ENCODE measurements at regions not wholly inside any gene's neighbourhood (a gene's known extent, or its start where the extent isn't known, plus 50 kb on each side); places are given as distances from the start of the nearest gene placed in this dataset.

DNA sequence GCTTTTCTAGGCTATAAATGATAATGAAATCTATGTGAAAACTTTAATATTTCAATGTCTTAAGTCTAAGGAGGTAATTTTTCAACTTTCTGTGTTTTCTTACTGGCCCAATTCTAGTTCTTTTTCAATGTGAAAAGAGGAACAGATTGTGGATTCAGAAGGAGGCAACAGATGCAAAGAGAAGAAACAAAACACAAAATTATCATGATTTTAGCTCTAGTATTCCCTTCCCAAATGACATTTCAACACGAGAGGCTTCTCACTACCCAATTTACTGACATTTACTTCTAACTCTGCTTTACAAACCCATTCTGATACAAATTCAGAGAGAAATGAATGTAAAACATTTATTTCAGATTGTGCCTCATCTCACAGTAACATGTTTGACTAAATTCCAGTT lies 169.4 kb downstream of the WT1 start:
- Histone ChIP-seq H3K9me3 (ENCODE audit: control insufficient read depth in 2 of 2, low read length in 2 of 2) (no peaks in the 10 kb centered on the region), H3K9ac (ENCODE audit: low read length in 2 of 2) (no peak overlapping the region), H3K27me3 (ENCODE audit: control insufficient read depth in 1 of 2, insufficient read depth in 2 of 2, low read length in 2 of 2) (no peaks in the 10 kb centered on the region), H3K27ac (ENCODE audit: low read length) (no peak overlapping the region), H3K4me3 (ENCODE audit: low read length in 2 of 2) (no peak overlapping the region), H3K36me3 (ENCODE audit: control insufficient read depth in 2 of 2, insufficient read depth in 2 of 2, low read length in 2 of 2) (no peaks in the 10 kb centered on the region), H3K4me1 (ENCODE audit: control insufficient read depth, insufficient read depth, low read length) (no peaks in the 10 kb centered on the region)

DNA sequence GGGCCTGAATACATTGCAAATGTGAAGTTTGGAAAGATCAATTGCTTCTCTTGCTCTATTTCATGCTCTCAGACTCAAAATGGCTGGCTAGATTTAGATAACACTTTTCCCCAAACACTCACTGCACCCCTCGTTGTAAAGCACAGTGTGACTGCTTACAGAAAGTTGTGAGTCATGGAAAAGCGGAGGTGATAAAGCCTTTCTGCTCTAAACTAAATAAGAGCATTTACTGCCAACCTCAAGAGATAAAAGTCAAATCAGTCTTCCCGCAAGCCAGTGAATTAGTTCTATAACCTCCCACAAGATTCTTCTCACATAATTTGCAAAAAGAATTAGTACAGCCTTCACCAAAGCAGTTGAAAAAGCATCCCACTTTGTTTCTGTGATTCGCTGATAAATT lies 168.7 kb downstream of the WT1 start:
- Histone ChIP-seq H3K4me3 (ENCODE audit: low read length in 2 of 2) (no peak overlapping the region), H3K4me1 (ENCODE audit: control insufficient read depth, insufficient read depth, low read length) (no peaks in the 10 kb centered on the region), H3K27me3 (ENCODE audit: control insufficient read depth in 1 of 2, insufficient read depth in 2 of 2, low read length in 2 of 2) (no peaks in the 10 kb centered on the region), H3K36me3 (ENCODE audit: control insufficient read depth in 2 of 2, insufficient read depth in 2 of 2, low read length in 2 of 2) (no peaks in the 10 kb centered on the region), H3K9ac (ENCODE audit: low read length in 2 of 2) (no peak overlapping the region), H3K27ac (ENCODE audit: low read length) (no peak overlapping the region), H3K9me3 (ENCODE audit: control insufficient read depth in 2 of 2, low read length in 2 of 2) (no peaks in the 10 kb centered on the region)

DNA sequence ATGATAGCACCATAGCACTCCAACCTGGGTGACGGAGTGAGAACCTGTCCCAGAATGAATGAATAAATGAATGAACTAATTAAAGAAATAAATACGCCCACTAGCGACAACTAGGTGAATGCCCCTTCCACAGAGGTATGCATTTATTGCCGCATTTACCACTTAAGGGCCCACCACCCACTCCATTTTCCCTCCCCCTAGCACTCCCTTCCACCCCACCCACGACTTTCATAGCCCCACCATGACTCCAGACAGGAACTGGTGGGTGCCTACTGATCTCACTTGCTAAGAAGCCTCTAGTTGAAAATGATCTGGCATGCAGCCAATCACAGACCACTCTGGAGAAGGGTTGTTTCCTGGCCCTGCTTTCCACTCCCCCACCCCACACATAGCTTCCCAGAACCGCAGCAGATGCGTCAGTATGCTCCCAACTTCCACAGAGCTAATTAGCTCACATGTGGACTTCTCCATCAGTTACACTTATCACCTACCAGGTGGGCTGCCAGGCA lies 167.6 kb downstream of the WT1 start:
- H3K4me3 ChIP-seq (ENCODE audit: low read length in 2 of 2) = no peak overlapping the region
- no peak overlapping the region for H3K27ac ChIP-seq (ENCODE audit: low read length)
- H3K36me3 ChIP-seq (ENCODE audit: control insufficient read depth in 2 of 2, insufficient read depth in 2 of 2, low read length in 2 of 2) = no peaks in the 10 kb centered on the region
- no peaks in the 10 kb centered on the region for H3K4me1 ChIP-seq (ENCODE audit: control insufficient read depth, insufficient read depth, low read length)
- no peaks in the 10 kb centered on the region for H3K27me3 ChIP-seq (ENCODE audit: control insufficient read depth in 1 of 2, insufficient read depth in 2 of 2, low read length in 2 of 2)
- no peak overlapping the region for H3K9ac ChIP-seq (ENCODE audit: low read length in 2 of 2)
- no peaks in the 10 kb centered on the region for H3K9me3 ChIP-seq (ENCODE audit: control insufficient read depth in 2 of 2, low read length in 2 of 2)

DNA sequence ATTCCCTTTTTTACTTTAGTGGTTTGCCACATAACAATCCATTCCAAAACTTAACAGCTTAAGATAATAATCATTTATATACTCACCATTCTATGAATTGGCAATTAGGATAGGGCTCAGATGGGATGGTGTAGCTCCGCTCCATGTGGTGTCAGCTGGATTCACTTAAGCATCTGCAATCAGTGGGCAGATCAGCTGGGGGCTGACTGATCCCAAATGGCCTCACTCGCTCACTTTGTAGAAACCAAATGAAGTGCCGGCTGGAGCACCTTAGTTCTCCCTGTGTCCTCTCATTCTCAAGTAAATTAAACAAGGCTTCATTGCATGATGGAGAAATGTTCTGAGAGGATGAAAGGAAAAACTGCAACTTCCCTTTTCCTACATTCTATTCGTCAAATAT lies 161.4 kb downstream of the WT1 start:
- no peak overlapping the region for H3K27ac ChIP-seq (ENCODE audit: low read length)
- H3K36me3 ChIP-seq (ENCODE audit: control insufficient read depth in 2 of 2, insufficient read depth in 2 of 2, low read length in 2 of 2) = no peaks in the 10 kb centered on the region
- H3K9me3 ChIP-seq (ENCODE audit: control insufficient read depth in 2 of 2, low read length in 2 of 2) = no peaks in the 10 kb centered on the region
- no peaks in the 10 kb centered on the region for H3K27me3 ChIP-seq (ENCODE audit: control insufficient read depth in 1 of 2, insufficient read depth in 2 of 2, low read length in 2 of 2)
- no peaks in the 10 kb centered on the region for H3K4me1 ChIP-seq (ENCODE audit: control insufficient read depth, insufficient read depth, low read length)
- no peak overlapping the region for H3K9ac ChIP-seq (ENCODE audit: low read length in 2 of 2)
- H3K4me3 ChIP-seq (ENCODE audit: low read length in 2 of 2) = no peak overlapping the region

DNA sequence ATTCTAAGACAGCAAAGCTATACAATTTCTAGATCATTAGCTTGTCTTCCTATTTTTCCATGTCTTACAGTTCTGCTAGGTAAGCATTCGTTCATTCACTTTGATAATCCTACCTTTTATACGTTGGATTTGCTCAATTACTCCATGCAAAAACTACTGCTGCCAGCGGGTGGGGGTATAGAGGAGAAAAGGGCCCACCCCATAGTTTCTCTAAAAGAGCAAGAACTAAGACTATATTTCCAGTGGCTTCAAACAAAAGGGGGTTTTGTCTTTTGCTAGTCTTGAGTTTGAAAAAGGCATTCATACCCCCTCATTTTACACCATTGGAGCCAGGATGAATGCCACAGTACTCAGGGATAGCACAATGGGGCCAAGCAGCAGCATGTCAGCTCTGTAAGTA lies 155.7 kb downstream of the WT1 start:
- H3K9ac ChIP-seq (ENCODE audit: low read length in 2 of 2) = no peak overlapping the region
- H3K9me3 ChIP-seq (ENCODE audit: control insufficient read depth in 2 of 2, low read length in 2 of 2) = no peaks in the 10 kb centered on the region
- H3K4me3 ChIP-seq (ENCODE audit: low read length in 2 of 2) = no peak overlapping the region
- H3K27ac ChIP-seq (ENCODE audit: low read length) = no peak overlapping the region
- H3K36me3 ChIP-seq (ENCODE audit: control insufficient read depth in 2 of 2, insufficient read depth in 2 of 2, low read length in 2 of 2) = no peaks in the 10 kb centered on the region
- H3K27me3 ChIP-seq (ENCODE audit: control insufficient read depth in 1 of 2, insufficient read depth in 2 of 2, low read length in 2 of 2) = no peaks in the 10 kb centered on the region
- H3K4me1 ChIP-seq (ENCODE audit: control insufficient read depth, insufficient read depth, low read length) = no peaks in the 10 kb centered on the region

DNA sequence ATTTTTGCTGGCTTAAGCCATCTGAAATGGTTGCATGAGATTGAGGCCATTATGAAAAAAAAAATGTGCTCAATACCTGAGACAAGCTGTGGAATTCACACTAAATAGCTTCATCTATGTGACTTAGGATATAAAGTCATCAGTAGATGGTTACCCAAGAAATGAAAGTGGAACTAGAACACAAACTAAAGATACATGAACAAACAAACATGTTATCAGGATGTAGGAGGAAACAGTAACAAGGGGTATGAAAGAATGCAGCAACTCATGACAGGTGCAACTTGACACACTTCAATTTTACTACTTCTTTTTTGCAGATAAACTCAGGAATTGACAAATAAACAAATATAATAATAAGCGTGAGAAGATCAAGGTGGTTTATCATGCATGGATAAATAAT lies 155.0 kb downstream of the WT1 start:
- H3K4me1 ChIP-seq (ENCODE audit: control insufficient read depth, insufficient read depth, low read length) = no peaks in the 10 kb centered on the region
- no peaks in the 10 kb centered on the region for H3K9me3 ChIP-seq (ENCODE audit: control insufficient read depth in 2 of 2, low read length in 2 of 2)
- no peaks in the 10 kb centered on the region for H3K27me3 ChIP-seq (ENCODE audit: control insufficient read depth in 1 of 2, insufficient read depth in 2 of 2, low read length in 2 of 2)
- H3K36me3 ChIP-seq (ENCODE audit: control insufficient read depth in 2 of 2, insufficient read depth in 2 of 2, low read length in 2 of 2) = no peaks in the 10 kb centered on the region
- no peak overlapping the region for H3K4me3 ChIP-seq (ENCODE audit: low read length in 2 of 2)
- no peak overlapping the region for H3K9ac ChIP-seq (ENCODE audit: low read length in 2 of 2)
- no peak overlapping the region for H3K27ac ChIP-seq (ENCODE audit: low read length)

DNA sequence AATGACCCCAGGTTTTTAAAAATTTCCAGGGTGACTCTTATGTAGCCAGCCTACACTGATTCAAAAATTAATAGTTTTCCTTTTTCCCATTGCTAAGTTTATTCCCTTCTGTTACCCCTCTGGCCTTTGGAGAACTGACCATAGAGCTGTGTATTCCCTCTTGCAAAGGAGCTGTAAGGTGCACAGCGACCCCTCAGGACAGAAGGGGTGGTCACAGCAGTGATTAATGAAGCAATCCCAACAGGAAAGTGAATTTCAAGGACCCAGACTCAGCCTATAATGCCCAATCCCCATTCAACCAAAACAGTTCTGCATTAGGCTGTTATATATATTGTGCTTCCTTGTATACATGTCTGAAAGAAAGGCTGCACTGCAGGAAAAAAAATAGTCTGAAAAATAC lies 147.1 kb downstream of the WT1 start:
- H3K9me3 ChIP-seq (ENCODE audit: control insufficient read depth in 2 of 2, low read length in 2 of 2) = no peaks in the 10 kb centered on the region
- H3K27ac ChIP-seq (ENCODE audit: low read length) = no peak overlapping the region
- H3K4me3 ChIP-seq (ENCODE audit: low read length in 2 of 2) = no peak overlapping the region
- no peaks in the 10 kb centered on the region for H3K36me3 ChIP-seq (ENCODE audit: control insufficient read depth in 2 of 2, insufficient read depth in 2 of 2, low read length in 2 of 2)
- no peak overlapping the region for H3K9ac ChIP-seq (ENCODE audit: low read length in 2 of 2)
- no peaks in the 10 kb centered on the region for H3K27me3 ChIP-seq (ENCODE audit: control insufficient read depth in 1 of 2, insufficient read depth in 2 of 2, low read length in 2 of 2)
- H3K4me1 ChIP-seq (ENCODE audit: control insufficient read depth, insufficient read depth, low read length) = no peaks in the 10 kb centered on the region

DNA sequence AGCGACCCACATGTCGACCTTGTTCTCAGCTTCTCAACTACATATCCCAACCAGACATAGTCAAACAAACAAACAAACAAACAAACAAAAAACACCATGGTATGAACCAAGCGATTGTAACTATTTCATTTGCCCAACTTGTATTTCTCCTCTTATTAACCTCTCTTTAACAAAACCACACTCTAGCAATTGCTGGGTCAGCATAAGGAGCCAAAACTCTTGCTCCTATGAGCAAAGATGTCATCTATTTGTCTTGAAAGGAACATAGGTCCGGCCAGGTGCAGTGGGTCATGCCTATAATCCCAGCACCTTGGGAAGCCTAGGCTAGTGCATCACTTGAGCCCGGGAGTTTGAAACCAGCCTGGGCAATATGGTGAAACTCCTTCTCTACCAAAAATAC lies 145.6 kb downstream of the WT1 start:
- no peaks in the 10 kb centered on the region for H3K27me3 ChIP-seq (ENCODE audit: control insufficient read depth in 1 of 2, insufficient read depth in 2 of 2, low read length in 2 of 2)
- no peak overlapping the region for H3K4me3 ChIP-seq (ENCODE audit: low read length in 2 of 2)
- no peaks in the 10 kb centered on the region for H3K36me3 ChIP-seq (ENCODE audit: control insufficient read depth in 2 of 2, insufficient read depth in 2 of 2, low read length in 2 of 2)
- H3K27ac ChIP-seq (ENCODE audit: low read length) = no peak overlapping the region
- H3K9ac ChIP-seq (ENCODE audit: low read length in 2 of 2) = no peak overlapping the region
- H3K9me3 ChIP-seq (ENCODE audit: control insufficient read depth in 2 of 2, low read length in 2 of 2) = no peaks in the 10 kb centered on the region
- no peaks in the 10 kb centered on the region for H3K4me1 ChIP-seq (ENCODE audit: control insufficient read depth, insufficient read depth, low read length)

DNA sequence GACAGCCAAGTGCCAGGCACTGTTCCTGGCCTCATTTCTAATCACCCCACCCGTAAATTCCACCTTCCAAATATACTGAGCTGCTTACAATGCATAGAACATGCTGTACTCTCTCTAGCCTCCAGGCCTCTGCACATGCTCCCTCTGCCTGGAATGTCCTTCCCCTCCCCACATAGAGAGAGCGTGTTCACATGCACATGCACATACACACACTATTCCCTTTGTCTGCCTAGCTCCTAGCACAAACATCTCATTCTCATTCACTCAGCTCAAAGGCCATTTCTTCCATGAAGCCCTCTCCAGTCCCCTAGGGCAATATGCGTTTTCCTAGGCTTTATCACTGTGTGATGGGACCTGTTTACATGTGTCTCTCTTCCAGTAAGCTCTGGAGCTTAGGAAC lies 144.6 kb downstream of the WT1 start:
- Histone ChIP-seq H3K4me1 (ENCODE audit: control insufficient read depth, insufficient read depth, low read length) (no peaks in the 10 kb centered on the region), H3K36me3 (ENCODE audit: control insufficient read depth in 2 of 2, insufficient read depth in 2 of 2, low read length in 2 of 2) (no peaks in the 10 kb centered on the region), H3K9ac (ENCODE audit: low read length in 2 of 2) (no peak overlapping the region), H3K4me3 (ENCODE audit: low read length in 2 of 2) (no peak overlapping the region), H3K9me3 (ENCODE audit: control insufficient read depth in 2 of 2, low read length in 2 of 2) (no peaks in the 10 kb centered on the region), H3K27me3 (ENCODE audit: control insufficient read depth in 1 of 2, insufficient read depth in 2 of 2, low read length in 2 of 2) (no peaks in the 10 kb centered on the region), H3K27ac (ENCODE audit: low read length) (no peak overlapping the region)

DNA sequence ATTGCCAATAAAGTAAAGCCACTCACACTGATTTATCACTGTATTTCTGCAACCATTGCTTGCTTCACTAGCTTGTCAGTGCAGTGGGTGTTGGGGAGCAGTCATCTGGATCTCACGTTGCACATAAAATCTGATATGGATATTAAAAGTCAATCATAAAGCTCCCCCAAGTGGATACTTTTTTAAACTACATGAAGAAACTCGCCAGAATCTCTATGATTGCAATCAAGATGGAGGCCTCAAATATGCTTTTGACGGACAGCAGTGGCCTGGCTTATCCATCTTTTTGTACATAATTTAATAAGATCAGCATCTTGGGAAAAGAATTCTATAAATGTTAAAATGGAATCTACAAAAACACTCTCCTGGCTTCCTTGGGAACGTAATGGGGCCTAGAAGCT lies 137.7 kb downstream of the WT1 start:
- H3K4me1 ChIP-seq (ENCODE audit: control insufficient read depth, insufficient read depth, low read length) = no peaks in the 10 kb centered on the region
- H3K9ac ChIP-seq (ENCODE audit: low read length in 2 of 2) = no peak overlapping the region
- H3K36me3 ChIP-seq (ENCODE audit: control insufficient read depth in 2 of 2, insufficient read depth in 2 of 2, low read length in 2 of 2) = no peaks in the 10 kb centered on the region
- H3K27ac ChIP-seq (ENCODE audit: low read length) = no peak overlapping the region
- peaks cover 0 to 2% of the 10 kb centered on the region in 2 donors for H3K27me3 ChIP-seq (ENCODE audit: control insufficient read depth in 1 of 2, insufficient read depth in 2 of 2, low read length in 2 of 2)
- H3K4me3 ChIP-seq (ENCODE audit: low read length in 2 of 2) = no peak overlapping the region
- H3K9me3 ChIP-seq (ENCODE audit: control insufficient read depth in 2 of 2, low read length in 2 of 2) = no peaks in the 10 kb centered on the region

DNA sequence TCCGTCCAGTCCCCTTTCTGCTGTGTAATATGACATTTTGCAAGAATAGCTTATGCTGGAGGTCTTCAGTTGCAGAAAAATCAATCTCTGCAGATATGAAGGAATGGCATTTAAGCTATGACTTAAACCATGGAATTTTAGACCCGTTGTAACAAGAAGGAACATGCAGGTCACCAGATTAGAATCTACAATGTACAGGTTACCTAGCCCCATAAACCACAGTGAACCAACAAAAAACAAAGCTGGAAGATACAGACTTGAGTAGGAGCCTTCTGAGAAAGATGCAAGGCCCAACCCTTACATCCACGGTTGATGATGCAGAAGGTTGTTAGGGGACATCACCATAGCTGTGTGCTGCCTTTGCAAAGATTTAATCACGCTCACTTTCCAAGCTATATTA lies 132.5 kb downstream of the WT1 start:
- Histone ChIP-seq H3K27me3 (ENCODE audit: control insufficient read depth in 1 of 2, insufficient read depth in 2 of 2, low read length in 2 of 2) (peaks cover 0 to 2% of the 10 kb centered on the region in 2 donors), H3K4me1 (ENCODE audit: control insufficient read depth, insufficient read depth, low read length) (no peaks in the 10 kb centered on the region), H3K9ac (ENCODE audit: low read length in 2 of 2) (no peak overlapping the region), H3K9me3 (ENCODE audit: control insufficient read depth in 2 of 2, low read length in 2 of 2) (no peaks in the 10 kb centered on the region), H3K36me3 (ENCODE audit: control insufficient read depth in 2 of 2, insufficient read depth in 2 of 2, low read length in 2 of 2) (no peaks in the 10 kb centered on the region), H3K4me3 (ENCODE audit: low read length in 2 of 2) (no peak overlapping the region), H3K27ac (ENCODE audit: low read length) (no peak overlapping the region)

Measured in stomach smooth muscle (tissue), 2 donors.